Right atrium auricular region (tissue), 2 donors: ENCODE measurements at regions not wholly inside any gene's neighbourhood (a gene's known extent, or its start where the extent isn't known, plus 50 kb on each side); places are given as distances from the start of the nearest gene placed in this dataset.
"Not testable (repeated sequence)": the region's sequence is repeated elsewhere in the genome, so short reads cannot be mapped to it uniquely, and the experiment has no call there.

Experiments used
- DNase-seq: peaks from one replicate; pipeline ENCODE4 v3.0.0-alpha.2; 2019; ENCODE audit warnings: low spot score
- H3K27ac ChIP-seq, 2 donors: fragments of 200-600 bp; sonication (generic); 1 replicate in 1 of 2; 2 replicates in 1 of 2; pipeline ENCODE4 v1.5.1; 2016 to 2019
- H3K27me3 ChIP-seq, 2 donors: fragments of 200-600 bp; sonication (generic); one replicate each; pipeline versions ENCODE4 v1.5.1 to v1.6.0; 2017 to 2019
- H3K36me3 ChIP-seq: fragments of 200-600 bp; sonication (generic); one replicate; pipeline ENCODE4 v1.5.1; 2016
- H3K4me1 ChIP-seq, 2 donors: fragments of 200-600 bp; sonication (generic); one replicate each; pipeline versions ENCODE4 v1.5.1 to v1.6.0; 2017 to 2019
- H3K4me3 ChIP-seq, 2 donors: fragments of 200-600 bp; sonication (generic); 1 replicate in 1 of 2; 2 replicates in 1 of 2; pipeline ENCODE4 v1.5.1; 2017 to 2019; ENCODE audit warnings: mild to moderate bottlenecking in 1 of 2, moderate library complexity in 1 of 2
- H3K9me3 ChIP-seq, 2 donors: fragments of 200-600 bp; sonication (generic); one replicate each; pipeline ENCODE4 v1.5.1; 2019
- TF ChIP-seq, protein P1 (sequence below), 2 donors: fragments of 200-600 bp; sonication (generic); IDR thresholded peaks; one replicate each; pipeline ENCODE4 v1.5.1; 2019; ENCODE audit warnings: antibody characterized with exemption in 2 of 2

- H3K9me3 ChIP-seq = no peaks in the 10 kb centered on the region
- TF ChIP-seq, protein P1, sequence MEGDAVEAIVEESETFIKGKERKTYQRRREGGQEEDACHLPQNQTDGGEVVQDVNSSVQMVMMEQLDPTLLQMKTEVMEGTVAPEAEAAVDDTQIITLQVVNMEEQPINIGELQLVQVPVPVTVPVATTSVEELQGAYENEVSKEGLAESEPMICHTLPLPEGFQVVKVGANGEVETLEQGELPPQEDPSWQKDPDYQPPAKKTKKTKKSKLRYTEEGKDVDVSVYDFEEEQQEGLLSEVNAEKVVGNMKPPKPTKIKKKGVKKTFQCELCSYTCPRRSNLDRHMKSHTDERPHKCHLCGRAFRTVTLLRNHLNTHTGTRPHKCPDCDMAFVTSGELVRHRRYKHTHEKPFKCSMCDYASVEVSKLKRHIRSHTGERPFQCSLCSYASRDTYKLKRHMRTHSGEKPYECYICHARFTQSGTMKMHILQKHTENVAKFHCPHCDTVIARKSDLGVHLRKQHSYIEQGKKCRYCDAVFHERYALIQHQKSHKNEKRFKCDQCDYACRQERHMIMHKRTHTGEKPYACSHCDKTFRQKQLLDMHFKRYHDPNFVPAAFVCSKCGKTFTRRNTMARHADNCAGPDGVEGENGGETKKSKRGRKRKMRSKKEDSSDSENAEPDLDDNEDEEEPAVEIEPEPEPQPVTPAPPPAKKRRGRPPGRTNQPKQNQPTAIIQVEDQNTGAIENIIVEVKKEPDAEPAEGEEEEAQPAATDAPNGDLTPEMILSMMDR (IDR thresholded peaks at IDR 0.05) = no peak
These were observed 104.9 kb upstream of the NT5E start for GRCh38 chr6:85344996-85345395.

GRCh38 chr6:85343428-85343827 is 106.5 kb upstream of the NT5E start:
- Histone ChIP-seq H3K36me3 (no peaks in the 10 kb centered on the region), H3K27me3 (no peaks in the 10 kb centered on the region), H3K27ac (no peak overlapping the region), H3K9me3 (no peaks in the 10 kb centered on the region), H3K4me1 (no peaks in the 10 kb centered on the region), H3K4me3 (no peak overlapping the region)
- TF ChIP-seq, protein P1 (IDR thresholded peaks at IDR 0.05) = no peak
- no peak for DNase-seq

More at GRCh38 chr6:85344996-85345395, 104.9 kb upstream of the NT5E start:
- Histone ChIP-seq H3K27me3 (no peaks in the 10 kb centered on the region), H3K27ac (no peak overlapping the region), H3K4me1 (no peaks in the 10 kb centered on the region), H3K4me3 (no peak overlapping the region), H3K36me3 (no peaks in the 10 kb centered on the region)
- no peak for DNase-seq

DNA sequence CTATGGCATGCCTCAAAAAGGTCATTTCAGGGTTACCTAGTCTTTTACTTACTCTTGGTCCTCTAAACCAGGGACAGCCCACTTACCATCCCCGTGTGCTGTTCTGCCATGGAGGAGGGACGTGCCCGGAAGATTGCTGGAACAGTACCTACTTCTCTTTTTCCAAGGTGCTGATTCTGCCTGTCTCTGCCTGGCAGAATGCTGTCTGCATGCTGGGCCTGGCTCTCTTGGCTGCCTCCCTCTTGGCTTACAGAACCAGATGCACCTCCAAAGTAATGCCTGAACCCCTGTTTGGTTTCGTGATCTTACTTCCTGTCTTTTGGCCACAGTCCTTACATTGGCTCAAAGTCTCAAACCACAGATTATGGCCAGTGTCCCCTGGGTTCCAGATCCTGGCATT is 120.7 kb upstream of the NT5E start:
- TF ChIP-seq, protein P1 (IDR thresholded peaks at IDR 0.05) = no peak
- no peak for DNase-seq

DNA sequence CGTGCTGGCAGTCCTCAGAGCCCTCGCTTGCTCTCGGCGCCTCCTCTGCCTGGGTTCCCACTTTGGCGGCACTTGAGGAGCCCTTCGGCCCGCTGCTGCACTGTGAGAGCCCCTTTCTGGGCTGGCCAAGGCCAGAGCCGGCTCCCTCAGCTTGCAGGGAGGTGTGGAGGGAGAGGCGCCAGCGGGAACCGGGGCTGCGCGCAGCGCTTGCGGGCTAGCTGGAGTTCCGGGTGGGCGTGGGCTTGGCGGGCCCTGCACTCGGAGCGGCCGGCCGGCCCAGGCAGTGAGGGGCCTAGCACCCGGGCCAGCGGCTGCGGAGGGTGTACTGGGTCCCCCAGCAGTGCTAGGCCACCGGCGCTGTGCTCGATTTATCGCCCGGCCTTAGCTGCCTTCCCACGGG is 124.1 kb upstream of the NT5E start:
- not testable (repeated sequence) for H3K4me3 ChIP-seq, H3K27ac ChIP-seq, H3K9me3 ChIP-seq, DNase-seq, H3K4me1 ChIP-seq, H3K36me3 ChIP-seq, H3K27me3 ChIP-seq

More for the DNA sequence above, 120.7 kb upstream of the NT5E start:
- Histone ChIP-seq H3K27ac (no peak overlapping the region), H3K36me3 (no peaks in the 10 kb centered on the region), H3K27me3 (no peaks in the 10 kb centered on the region), H3K9me3 (no peaks in the 10 kb centered on the region), H3K4me1 (no peaks in the 10 kb centered on the region), H3K4me3 (no peak overlapping the region)

GRCh38 chr6:85323435-85324040 is 126.3 kb upstream of the NT5E start:
- no peaks in the 10 kb centered on the region for H3K4me1 ChIP-seq
- peaks cover 0 to 2% of the 10 kb centered on the region in 2 donors for H3K9me3 ChIP-seq
- no peak overlapping the region for H3K27ac ChIP-seq
- H3K27me3 ChIP-seq = no peaks in the 10 kb centered on the region
- H3K4me3 ChIP-seq = no peak overlapping the region
- TF ChIP-seq, protein P1 (IDR thresholded peaks at IDR 0.05) = peak; percentile 22 to 72
- no peaks in the 10 kb centered on the region for H3K36me3 ChIP-seq
- peak; percentile 80 for DNase-seq

- H3K4me1 ChIP-seq = no peaks in the 10 kb centered on the region
- no peak overlapping the region for H3K4me3 ChIP-seq
- TF ChIP-seq, protein P1 (IDR thresholded peaks at IDR 0.05) = no peak
- H3K27me3 ChIP-seq = no peaks in the 10 kb centered on the region
- no peak for DNase-seq
- H3K36me3 ChIP-seq = no peaks in the 10 kb centered on the region
- H3K27ac ChIP-seq = no peak overlapping the region
- H3K9me3 ChIP-seq = peaks cover 0 to 12% of the 10 kb centered on the region in 2 donors
These were observed 127.3 kb upstream of the NT5E start for GRCh38 chr6:85322446-85323105.
